Naive thymus-derived CD4-positive, alpha-beta T cell (primary cell): ENCODE measurements at regions not wholly inside any gene's neighbourhood (a gene's known extent, or its start where the extent isn't known, plus 50 kb on each side); places are given as distances from the start of the nearest gene placed in this dataset.

Source experiments
- ATAC-seq: fragments of 150-1000 bp; cut with Tn5 transposase; 2 replicates; pipeline ENCODE4 v1.10.0; 2021; ENCODE audit warnings: mild to moderate bottlenecking, moderate library complexity
- CTCF ChIA-PET: fragments of 350-600 bp; sonication (Branson Sonifier 250); formaldehyde crosslinking; loops from one replicate; lab custom pipeline; 2021; ENCODE audit warnings: antibody characterized with exemption; lab: Charles Lee
- POLR2A ChIA-PET: fragments of 350-600 bp; sonication (Branson Sonifier 250); formaldehyde crosslinking; loops from one replicate; lab custom pipeline; 2021; ENCODE audit warnings: antibody characterized with exemption, inconsistent platforms; lab: Charles Lee
- DNase-seq, 9 donors: peaks; one replicate each; pipeline versions ENCODE4 v3.0.0 to v3.0.0-alpha.2; 2020 to 2022; ENCODE audit warnings: mixed read lengths in 1 of 9
- H3K27ac ChIP-seq: one replicate; pipeline ENCODE4 v1.7.0; 2013; ENCODE audit warnings: mild to moderate bottlenecking, low read depth, low read length, moderate library complexity
- H3K27me3 ChIP-seq, 2 donors: one replicate each; pipeline ENCODE4 v1.7.0; 2013; ENCODE audit warnings: low read length in 2 of 2, mild to moderate bottlenecking in 2 of 2, moderate library complexity in 2 of 2; ENCODE audit not compliant: control insufficient read depth in 2 of 2, insufficient read depth in 2 of 2
- H3K36me3 ChIP-seq, 3 experiments: 1 replicate in 2 of 3; 2 replicates in 1 of 3; pipeline ENCODE4 v1.7.0; 2013; ENCODE audit warnings: low read length in 3 of 3, mild to moderate bottlenecking in 3 of 3, moderate library complexity in 1 of 3; ENCODE audit not compliant: insufficient read depth in 3 of 3, control insufficient read depth in 2 of 3
- H3K4me1 ChIP-seq, 2 donors: one replicate each; pipeline ENCODE4 v1.7.0; 2013; ENCODE audit warnings: low read length in 2 of 2, mild to moderate bottlenecking in 2 of 2, moderate library complexity in 1 of 2; ENCODE audit not compliant: control insufficient read depth in 2 of 2, insufficient read depth in 2 of 2
- H3K4me3 ChIP-seq: 2 replicates; pipeline ENCODE4 v1.7.0; 2013; ENCODE audit warnings: mild to moderate bottlenecking, low read length
- H3K9me3 ChIP-seq, 3 experiments: 1 replicate in 2 of 3; 2 replicates in 1 of 3; pipeline ENCODE4 v1.7.0; 2013; ENCODE audit warnings: low read length in 3 of 3; ENCODE audit not compliant: control insufficient read depth in 2 of 3
- H3K27ac Mint-ChIP-seq, 9 donors: one replicate each; pipeline ENCODE4 v1.8.0; 2020 to 2022; ENCODE audit warnings: mixed read lengths in 9 of 9, mild to moderate bottlenecking in 8 of 9, moderate library complexity in 5 of 9, inconsistent platforms in 2 of 9
- H3K27me3 Mint-ChIP-seq, 5 donors: one replicate each; pipeline ENCODE4 v1.8.0; 2021 to 2022; ENCODE audit warnings: mixed read lengths in 5 of 5, mild to moderate bottlenecking in 1 of 5
- H3K36me3 Mint-ChIP-seq, 5 donors: one replicate each; pipeline ENCODE4 v1.8.0; 2020 to 2022; ENCODE audit warnings: mixed read lengths in 5 of 5, mild to moderate bottlenecking in 3 of 5, inconsistent platforms in 1 of 5
- H3K4me1 Mint-ChIP-seq, 7 donors: one replicate each; pipeline ENCODE4 v1.8.0; 2020 to 2022; ENCODE audit warnings: mixed read lengths in 7 of 7, mild to moderate bottlenecking in 3 of 7, inconsistent platforms in 1 of 7
- H3K4me3 Mint-ChIP-seq, 10 donors: one replicate each; pipeline ENCODE4 v1.8.0; 2020 to 2022; ENCODE audit warnings: mild to moderate bottlenecking in 10 of 10, mixed read lengths in 10 of 10, moderate library complexity in 6 of 10, inconsistent platforms in 2 of 10
- H3K9me3 Mint-ChIP-seq, 11 donors: one replicate each; pipeline ENCODE4 v1.8.0; 2020 to 2022; ENCODE audit warnings: mixed read lengths in 11 of 11, mild to moderate bottlenecking in 4 of 11, inconsistent platforms in 1 of 11, moderate library complexity in 1 of 11
- intact Hi-C, 2 donors: fragments of 100-400 bp; cut with micrococcal nuclease; formaldehyde crosslinking; loops; one replicate each; pipeline ENCODE4 v1.15.1; 2023

DNA sequence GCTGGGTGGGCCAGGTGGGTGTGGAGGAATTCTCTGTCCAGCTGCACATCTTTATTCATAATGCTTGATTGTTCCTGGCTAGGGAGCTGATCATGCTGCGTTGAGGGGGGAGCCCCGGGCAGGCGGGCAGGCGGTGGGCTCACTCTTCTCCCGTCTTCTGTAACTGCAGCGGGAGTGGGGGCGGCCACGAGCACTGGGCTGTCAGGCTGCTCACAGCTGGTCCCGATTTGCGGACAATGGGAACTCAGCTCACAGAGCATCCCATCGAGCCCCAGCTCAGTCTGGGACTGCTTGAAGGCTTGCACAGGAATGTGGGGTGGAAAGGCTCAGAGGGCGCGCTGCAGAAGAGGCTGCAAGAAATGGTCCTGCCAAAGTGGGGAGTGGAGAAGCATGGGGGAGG, 63.8 kb downstream of the EFNB1 start:
- no peak overlapping the region for H3K27ac ChIP-seq
- Mint-ChIP-seq H3K9me3 (peaks cover 0 to 1% (median 0%) of the 10 kb centered on the region in 11 donors), H3K4me1 (peaks cover 0 to 17% (median 10%) of the 10 kb centered on the region in 7 donors), H3K4me3 (no peak overlapping the region), H3K27ac (no peak overlapping the region), H3K27me3 (no peaks in the 10 kb centered on the region), H3K36me3 (no peaks in the 10 kb centered on the region)
- intact Hi-C loops = no loop called here
- no peaks in the 10 kb centered on the region for H3K4me1 ChIP-seq
- ChIA-PET POLR2A (no interaction called here), CTCF (no interaction called here)
- H3K36me3 ChIP-seq = no peaks in the 10 kb centered on the region
- ATAC-seq = no peak
- H3K27me3 ChIP-seq = no peaks in the 10 kb centered on the region
- no peaks in the 10 kb centered on the region for H3K9me3 ChIP-seq
- no peak for DNase-seq
- H3K4me3 ChIP-seq = no peak overlapping the region

DNA sequence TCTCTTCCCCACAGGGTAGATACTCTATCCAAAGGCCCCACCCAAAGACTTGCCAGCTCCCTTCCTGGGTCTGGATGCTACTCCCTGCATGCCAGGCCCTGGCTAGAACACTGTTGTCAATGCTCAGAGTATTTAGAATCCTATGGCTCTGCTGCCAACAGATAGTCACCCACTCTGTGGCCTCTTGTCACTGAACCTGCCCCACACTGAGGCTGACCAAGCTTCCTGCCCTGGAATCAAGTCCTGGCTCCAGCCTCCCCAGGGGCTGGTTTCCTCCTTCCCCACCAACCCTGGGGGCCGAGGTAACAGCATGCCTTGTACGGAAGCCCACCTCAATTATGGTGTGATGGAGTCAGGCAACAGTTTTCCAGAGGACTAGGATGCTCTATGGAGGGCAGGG, 63.3 kb downstream of the EFNB1 start:
- H3K27me3 Mint-ChIP-seq = no peaks in the 10 kb centered on the region
- Histone ChIP-seq H3K4me3 (no peak overlapping the region), H3K27me3 (no peaks in the 10 kb centered on the region), H3K9me3 (no peaks in the 10 kb centered on the region), H3K4me1 (no peaks in the 10 kb centered on the region), H3K36me3 (no peaks in the 10 kb centered on the region), H3K27ac (no peak overlapping the region)
- ATAC-seq (no peak), DNase-seq (no peak)
- no peaks in the 10 kb centered on the region for H3K36me3 Mint-ChIP-seq
- H3K4me3 Mint-ChIP-seq = no peak overlapping the region
- H3K27ac Mint-ChIP-seq = no peak overlapping the region
- H3K9me3 Mint-ChIP-seq = peaks cover 0 to 1% (median 0%) of the 10 kb centered on the region in 11 donors
- POLR2A ChIA-PET = no interaction called here
- peaks cover 0 to 17% (median 10%) of the 10 kb centered on the region in 7 donors for H3K4me1 Mint-ChIP-seq
- intact Hi-C loops = no loop called here
- CTCF ChIA-PET = interaction anchor here (0.5 kb wide), 1 partner anchor 288 kb away, joined by 3 read pairs; no protein-coding TSS in a partner anchor
